Spleen (tissue), 11 donors: ENCODE measurements at regions not wholly inside any gene's neighbourhood (a gene's known extent, or its start where the extent isn't known, plus 50 kb on each side); places are given as distances from the start of the nearest gene placed in this dataset.

Source experiments
- DNase-seq: peaks from one replicate; pipeline ENCODE4 v3.0.0-alpha.2; 2020
- H3K27ac ChIP-seq, 8 donors: fragments of 200-600 bp; sonication (generic) in 7 of 8; 1 replicate in 4 of 8; 2 replicates in 4 of 8; pipeline versions ENCODE4 v1.5.0 to v1.8.0; 2016 to 2021; ENCODE audit warnings: inconsistent platforms in 4 of 8, mild to moderate bottlenecking in 4 of 8, moderate library complexity in 1 of 8
- H3K27me3 ChIP-seq, 7 donors: fragments of 200-600 bp; sonication (generic) in 6 of 7; replicated peaks in 1 of 7; 1 replicate in 4 of 7; 2 replicates in 3 of 7; pipeline versions ENCODE4 v1.5.0 to v1.8.0; 2016 to 2021; ENCODE audit warnings: inconsistent platforms in 3 of 7, mild to moderate bottlenecking in 1 of 7
- H3K36me3 ChIP-seq, 6 donors: fragments of 200-600 bp; sonication (generic) in 5 of 6; 1 replicate in 4 of 6; 2 replicates in 2 of 6; pipeline versions ENCODE4 v1.5.0 to v1.8.0; 2016 to 2021; ENCODE audit warnings: inconsistent platforms in 2 of 6
- H3K4me1 ChIP-seq, 6 donors: fragments of 200-600 bp; sonication (generic) in 5 of 6; 1 replicate in 3 of 6; 2 replicates in 3 of 6; pipeline versions ENCODE4 v1.5.0 to v1.8.0; 2016 to 2021; ENCODE audit warnings: inconsistent platforms in 3 of 6
- H3K4me3 ChIP-seq, 8 donors: fragments of 200-600 bp; sonication (generic) in 7 of 8; 1 replicate in 4 of 8; 2 replicates in 4 of 8; pipeline versions ENCODE4 v1.5.0 to v1.8.0; 2016 to 2021; ENCODE audit warnings: inconsistent platforms in 4 of 8, mild to moderate bottlenecking in 4 of 8, moderate library complexity in 2 of 8
- H3K9me3 ChIP-seq, 8 donors: fragments of 200-600 bp; sonication (generic) in 7 of 8; 1 replicate in 4 of 8; 2 replicates in 4 of 8; pipeline versions ENCODE4 v1.5.0 to v1.8.0; 2016 to 2021; ENCODE audit warnings: inconsistent platforms in 4 of 8
- CTCF ChIP-seq, 11 experiments: fragments of 200-600 bp in 7 of 11; fragments of 450-650 bp in 4 of 11; sonication (generic) in 4 of 11; IDR thresholded peaks in 8 of 11; conservative IDR thresholded peaks in 3 of 11; 1 replicate in 7 of 11; 2 replicates in 4 of 11; pipeline versions ENCODE4 v1.4.0 to v1.8.0; 2016 to 2021; ENCODE audit warnings: antibody characterized with exemption in 11 of 11, inconsistent platforms in 4 of 11, mild to moderate bottlenecking in 1 of 11
- POLR2A ChIP-seq, 3 donors: fragments of 450-650 bp; IDR thresholded peaks; one replicate each; pipeline ENCODE4 v1.5.1; 2017; ENCODE audit warnings: antibody characterized with exemption in 3 of 3, mild to moderate bottlenecking in 1 of 3
- POLR2AphosphoS5 ChIP-seq, 3 donors: sonication (generic); formaldehyde crosslinking; IDR thresholded peaks; one replicate each; pipeline ENCODE4 v1.5.1; 2017; ENCODE audit warnings: antibody characterized with exemption in 3 of 3
- WGBS, 5 donors: extraction: QIAGEN DNeasy Blood & Tissue Kit in 3 of 5; methylation state at CpG; one replicate each; pipeline versions ENCODE4 v1.1.5 to v1.1.7; 2013 to 2018; 5-methylcytosine and 5-hydroxymethylcytosine counted together
- intact Hi-C: fragments of 100-400 bp; cut with DNase I; formaldehyde crosslinking; loops from one replicate; pipeline ENCODE4 v1.15.0; 2023; ENCODE audit warnings: low total_unique reads
- donor health status: healthy with polysubstance abuse.
- donor health status: DM: no; HTN: no; CAD: no; lungs with moderate emphysema.
- donor health status: DM: no; HTN: no; CAD: no.
- donor health status: Bipolar disorder and iron deficiency.
- donor health status: healthy.
- donor health status: DM: no; HTN: no; CAD: no.
- donor health status: DM: yes; HTN: yes; CAD: no.

GRCh38 chr2:181243319-181243718 lies 213.9 kb upstream of the ITGA4 start:
- H3K4me1 ChIP-seq, result no peaks in the 10 kb centered on the region
- H3K27ac ChIP-seq, result no peak overlapping the region
- intact Hi-C loops, result no loop called here
- TF ChIP-seq CTCF (IDR thresholded peaks at IDR 0.05 in 8 of 11, conservative IDR thresholded peaks at IDR 0.05 in 3 of 11), result no peak
- no peak for TF ChIP-seq POLR2AphosphoS5 (IDR thresholded peaks at IDR 0.05)
- no peak for TF ChIP-seq POLR2A (IDR thresholded peaks at IDR 0.05)
- DNase-seq, result no peak
- no peak overlapping the region for H3K4me3 ChIP-seq
- no peaks in the 10 kb centered on the region for H3K9me3 ChIP-seq
- H3K27me3 ChIP-seq, result no peaks in the 10 kb centered on the region
- no peaks in the 10 kb centered on the region for H3K36me3 ChIP-seq

- H3K4me1 ChIP-seq, result peaks cover 0 to 13% (median 4%) of the 10 kb centered on the region in 6 donors
- no peak for DNase-seq
- H3K27me3 ChIP-seq, result no peaks in the 10 kb centered on the region
- H3K4me3 ChIP-seq, result no peak overlapping the region
- H3K36me3 ChIP-seq, result no peaks in the 10 kb centered on the region
- intact Hi-C loops, result no loop called here
- H3K27ac ChIP-seq, result no peak overlapping the region
- 53 to 74% (median 67%) methylated on average over 1 of the region's 1 CpG for WGBS, 5 donors
- TF ChIP-seq POLR2A (IDR thresholded peaks at IDR 0.05), result no peak
- TF ChIP-seq CTCF (IDR thresholded peaks at IDR 0.05 in 8 of 11, conservative IDR thresholded peaks at IDR 0.05 in 3 of 11), result no peak
- TF ChIP-seq POLR2AphosphoS5 (IDR thresholded peaks at IDR 0.05), result no peak
- no peaks in the 10 kb centered on the region for H3K9me3 ChIP-seq
Measured at GRCh38 chr2:181250691-181251090, 206.5 kb upstream of the ITGA4 start.

- H3K27ac ChIP-seq, result peak overlapping the region in 4 of 8 donors; percentile 10 to 69 (median 60)
- DNase-seq, result no peak
- intact Hi-C loops, result no loop called here
- 47 to 60% (median 51%) methylated on average over 5 of the region's 5 CpGs for WGBS, 5 donors
- no peaks in the 10 kb centered on the region for H3K27me3 ChIP-seq
- no peaks in the 10 kb centered on the region for H3K36me3 ChIP-seq
- no peaks in the 10 kb centered on the region for H3K9me3 ChIP-seq
- H3K4me1 ChIP-seq, result peaks cover 0 to 13% (median 4%) of the 10 kb centered on the region in 6 donors
- TF ChIP-seq CTCF (IDR thresholded peaks at IDR 0.05 in 8 of 11, conservative IDR thresholded peaks at IDR 0.05 in 3 of 11) (no peak), POLR2AphosphoS5 (IDR thresholded peaks at IDR 0.05) (no peak)
- no peak overlapping the region for H3K4me3 ChIP-seq
Measured at GRCh38 chr2:181252262-181253148, 204.7 kb upstream of the ITGA4 start.

- Histone ChIP-seq H3K27me3 (no peaks in the 10 kb centered on the region), H3K4me3 (no peak overlapping the region), H3K9me3 (no peaks in the 10 kb centered on the region), H3K4me1 (peaks cover 0 to 13% (median 4%) of the 10 kb centered on the region in 6 donors), H3K27ac (peak overlapping the region in 2 of 8 donors; percentile 58 to 62), H3K36me3 (no peaks in the 10 kb centered on the region)
- WGBS, 5 donors, result 88 to 98% (median 91%) methylated on average over 3 of the region's 3 CpGs
- intact Hi-C loops, result no loop called here
- DNase-seq, result no peak
- TF ChIP-seq POLR2A (IDR thresholded peaks at IDR 0.05), result no peak
- no peak for TF ChIP-seq CTCF (IDR thresholded peaks at IDR 0.05 in 8 of 11, conservative IDR thresholded peaks at IDR 0.05 in 3 of 11)
Measured at GRCh38 chr2:181253438-181253837, 203.7 kb upstream of the ITGA4 start.
